Endothelial cell of umbilical vein (primary cell): ENCODE measurements at regions not wholly inside any gene's neighbourhood (a gene's known extent, or its start where the extent isn't known, plus 50 kb on each side); places are given as distances from the start of the nearest gene placed in this dataset.

Experiments used
- BruUV-seq: library from RNA; stranded (reverse); fragments of 400-500 nt; replicated peaks from 2 replicates; lab custom pipeline; 2021; lab: Mats Ljungman, UMichigan
- CTCF ChIA-PET: fragments of 300-600, 350-600 bp; sonication (Branson Sonifier 250); formaldehyde crosslinking; loops from one replicate; lab custom pipeline; 2021; ENCODE audit warnings: antibody characterized with exemption, inconsistent platforms; lab: Charles Lee
- POLR2A ChIA-PET: fragments of 300-600, 350-600 bp; sonication (Branson Sonifier 250); formaldehyde crosslinking; loops from one replicate; lab custom pipeline; 2021; ENCODE audit warnings: antibody characterized with exemption, inconsistent platforms; lab: Charles Lee
- DNase-seq: peaks from one replicate; pipeline ENCODE4 v3.0.0-alpha.2; 2011; ENCODE audit warnings: low read depth, low spot score
- FAIRE-seq: peaks from 2 replicates; lab custom pipeline; 2011; peaks lifted over from hg19 to GRCh38; lab: Jason Lieb, UNC
- H2AFZ ChIP-seq: 2 replicates; pipeline ENCODE4 v1.6.0; 2012; ENCODE audit warnings: low read depth, low read length, control low read depth, inconsistent platforms
- H3K27ac ChIP-seq: 2 replicates; pipeline ENCODE4 v1.5.1; 2011; ENCODE audit warnings: low read depth, mild to moderate bottlenecking, control low read depth, low read length, moderate library complexity; ENCODE audit not compliant: insufficient read depth
- H3K27me3 ChIP-seq, 2 experiments: 2 replicates each; pipeline versions ENCODE4 v1.6.0 to v1.6.1; 2011; ENCODE audit warnings: low read length in 2 of 2, mixed read lengths in 1 of 2; ENCODE audit not compliant: control insufficient read depth in 2 of 2, insufficient read depth in 2 of 2
- H3K36me3 ChIP-seq, 2 experiments: 2 replicates in 1 of 2; 3 replicates in 1 of 2; pipeline ENCODE4 v1.5.1; 2011; ENCODE audit warnings: low read length in 2 of 2, mild to moderate bottlenecking in 1 of 2, moderate library complexity in 1 of 2; ENCODE audit not compliant: control insufficient read depth in 2 of 2, insufficient read depth in 2 of 2; ENCODE audit errors: extremely low read depth in 1 of 2
- H3K4me1 ChIP-seq: 3 replicates; pipeline ENCODE4 v1.5.1; 2011; ENCODE audit warnings: mild to moderate bottlenecking, low read length; ENCODE audit not compliant: control insufficient read depth, insufficient read depth; ENCODE audit errors: extremely low read depth
- H3K4me2 ChIP-seq: 2 replicates; pipeline ENCODE4 v1.6.1; 2011; ENCODE audit warnings: low read length, control low read depth, mixed read lengths; ENCODE audit not compliant: insufficient read depth
- H3K4me3 ChIP-seq, 3 experiments: fragments of 200-600 bp in 1 of 3; sonication (generic), shearing (Covaris generic) in 1 of 3; replicated peaks in 1 of 3; 2 replicates each; pipeline ENCODE4 v1.5.1; 2011 to 2016; ENCODE audit warnings: control low read depth in 3 of 3, low read length in 3 of 3, mild to moderate bottlenecking in 2 of 3, inconsistent platforms in 1 of 3, low read depth in 1 of 3, moderate library complexity in 1 of 3; ENCODE audit not compliant: insufficient read depth in 1 of 3
- H3K79me2 ChIP-seq: 2 replicates; pipeline ENCODE4 v1.6.0; 2012; ENCODE audit warnings: low read length, inconsistent platforms; ENCODE audit not compliant: control insufficient read depth, insufficient read depth
- H3K9ac ChIP-seq: replicated peaks from 2 replicates; pipeline ENCODE3; 2011; ENCODE audit warnings: low read length, control low read depth; ENCODE audit not compliant: insufficient read depth; ENCODE audit errors: extremely low read depth
- H3K9me1 ChIP-seq: replicated peaks from 3 replicates; pipeline ENCODE4 v1.6.0; 2011; ENCODE audit warnings: mild to moderate bottlenecking, low read length; ENCODE audit not compliant: control insufficient read depth, insufficient read depth; ENCODE audit errors: extremely low read depth
- H3K9me3 ChIP-seq: replicated peaks from 2 replicates; pipeline ENCODE4 v1.5.1; 2012; ENCODE audit warnings: low read length, inconsistent platforms; ENCODE audit not compliant: control insufficient read depth, insufficient read depth
- H4K20me1 ChIP-seq: replicated peaks from 2 replicates; pipeline ENCODE3; 2011; ENCODE audit warnings: mild to moderate bottlenecking, low read length; ENCODE audit not compliant: control insufficient read depth, insufficient read depth; ENCODE audit errors: extremely low read depth
- CTCF ChIP-seq, 2 donors: IDR thresholded peaks; 1 replicate in 1 of 2; 2 replicates in 1 of 2; pipeline ENCODE4 v1.5.1; 2011; ENCODE audit warnings: low read length in 2 of 2, mild to moderate bottlenecking in 2 of 2, moderate library complexity in 2 of 2, control low read depth in 1 of 2, inconsistent platforms in 1 of 2, low read depth in 1 of 2; ENCODE audit not compliant: insufficient read depth in 1 of 2; ENCODE audit errors: extremely low read depth in 1 of 2
- EZH2 ChIP-seq: IDR thresholded peaks from 2 replicates; pipeline ENCODE4 v1.6.1; 2012; ENCODE audit warnings: borderline replicate concordance, low read depth, mild to moderate bottlenecking, moderate library complexity, low read length, inconsistent platforms; ENCODE audit not compliant: severe bottlenecking
- FOS ChIP-seq: IDR thresholded peaks from 2 replicates; pipeline ENCODE4 v1.6.1; 2011; ENCODE audit warnings: mild to moderate bottlenecking, low read length, moderate library complexity, borderline replicate concordance; ENCODE audit not compliant: insufficient read depth
- GATA2 ChIP-seq: IDR thresholded peaks from 2 replicates; pipeline ENCODE4 v1.7.0; 2011; ENCODE audit warnings: low read depth, mild to moderate bottlenecking, moderate library complexity, mixed read lengths, low read length; ENCODE audit not compliant: insufficient read length, insufficient read depth
- JUN ChIP-seq: IDR thresholded peaks from 2 replicates; pipeline ENCODE4 v1.6.1; 2011; ENCODE audit warnings: borderline replicate concordance, low read depth; ENCODE audit not compliant: insufficient read length, insufficient read depth
- MYC ChIP-seq: IDR thresholded peaks from one replicate; pipeline ENCODE4 v1.6.1; 2011; ENCODE audit warnings: mild to moderate bottlenecking, low read depth, low read length
- POLR2A ChIP-seq: IDR thresholded peaks from 2 replicates; pipeline ENCODE4 v1.6.1; 2012; ENCODE audit warnings: low read depth, mild to moderate bottlenecking, control low read depth, low read length
- POLR2AphosphoS5 ChIP-seq: IDR thresholded peaks from 2 replicates; pipeline ENCODE4 v1.6.1; 2012; ENCODE audit warnings: low read depth, mild to moderate bottlenecking, control low read depth, low read length, moderate library complexity; ENCODE audit not compliant: insufficient read depth
- dilution Hi-C: fragments of 300-500 bp; cut with MboI; formaldehyde crosslinking; loops from one replicate; pipeline ENCODE4 v1.15.0; 2019; ENCODE audit warnings: low sequenced_read_pairs; ENCODE audit not compliant: extremely low pct_ligation_motif_present
- intact Hi-C: fragments of 100-400 bp; cut with micrococcal nuclease; formaldehyde crosslinking; loops from one replicate; pipeline ENCODE4 v1.10.0; 2022
- TF ChIP-seq, protein P1 (sequence below): IDR thresholded peaks from 2 replicates; pipeline ENCODE4 v1.6.1; 2011; ENCODE audit not compliant: insufficient read depth, insufficient read length

- Histone ChIP-seq H3K9me3 (no peaks in the 10 kb centered on the region), H3K4me3 (no peak overlapping the region), H3K4me2 (no peak overlapping the region), H3K9me1 (no peaks in the 10 kb centered on the region), H3K27ac (no peak overlapping the region), H3K9ac (no peak overlapping the region), H3K36me3 (no peaks in the 10 kb centered on the region), H3K4me1 (no peaks in the 10 kb centered on the region), H3K79me2 (no peaks in the 10 kb centered on the region), H4K20me1 (no peaks in the 10 kb centered on the region), H2AFZ (no peak overlapping the region), H3K27me3 (peaks cover 0 to 1% of the 10 kb centered on the region in 2 experiments)
- FAIRE-seq (no peak), DNase-seq (no peak)
- ChIA-PET POLR2A (no interaction called here), CTCF (no interaction called here)
- dilution Hi-C loops: no loop called here
- BruUV-seq: no TSS peak
- TF ChIP-seq EZH2 (no peak), CTCF (IDR thresholded peaks at IDR 0.05; ENCODE audit: extremely low read depth in 1 of 2, insufficient read depth in 1 of 2, low read depth in 1 of 2, low read length in 2 of 2) (no peak), JUN (no peak), FOS (no peak), POLR2A (no peak), GATA2 (no peak), MYC (no peak), POLR2AphosphoS5 (no peak)
- TF ChIP-seq, protein P1, sequence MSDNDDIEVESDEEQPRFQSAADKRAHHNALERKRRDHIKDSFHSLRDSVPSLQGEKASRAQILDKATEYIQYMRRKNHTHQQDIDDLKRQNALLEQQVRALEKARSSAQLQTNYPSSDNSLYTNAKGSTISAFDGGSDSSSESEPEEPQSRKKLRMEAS: no peak
- intact Hi-C loops: no loop called here
Observed at GRCh38 chr9:77099388-77099787, 77.9 kb upstream of the VPS13A start.
